HEK293T (cell line): ENCODE measurements at regions not wholly inside any gene's neighbourhood (a gene's known extent, or its start where the extent isn't known, plus 50 kb on each side); places are given as distances from the start of the nearest gene placed in this dataset.

Experiments used
- BHLHE40 ChIP-seq: fragments of 450-650 bp; IDR thresholded peaks from 2 replicates; pipeline ENCODE4 v1.6.1; 2016; ENCODE audit warnings: mild to moderate bottlenecking, moderate library complexity, borderline replicate concordance
- CTBP1 ChIP-seq: fragments of 450-650 bp; IDR thresholded peaks from 2 replicates; pipeline ENCODE4 v1.6.1; 2016; ENCODE audit warnings: borderline replicate concordance
- FOXK2 ChIP-seq: fragments of 450-650 bp; IDR thresholded peaks from 2 replicates; pipeline ENCODE4 v1.6.1; 2016; ENCODE audit warnings: mild to moderate bottlenecking
- NFRKB ChIP-seq: fragments of 450-650 bp; IDR thresholded peaks from 2 replicates; pipeline ENCODE4 v1.6.1; 2016; ENCODE audit warnings: mild to moderate bottlenecking, moderate library complexity
- SP1 ChIP-seq: fragments of 450-650 bp; IDR thresholded peaks from 2 replicates; pipeline ENCODE4 v1.6.1; 2017
- TF ChIP-seq, protein P1 (sequence below): fragments of 450-650 bp; IDR thresholded peaks from 2 replicates; pipeline ENCODE4 v1.6.1; 2016

GRCh38 chr9:18352711-18353110, 121.2 kb upstream of the ADAMTSL1 start:
- TF ChIP-seq CTBP1 (no peak), BHLHE40 (no peak), SP1 (no peak), FOXK2 (no peak), NFRKB (no peak)
- TF ChIP-seq, protein P1, sequence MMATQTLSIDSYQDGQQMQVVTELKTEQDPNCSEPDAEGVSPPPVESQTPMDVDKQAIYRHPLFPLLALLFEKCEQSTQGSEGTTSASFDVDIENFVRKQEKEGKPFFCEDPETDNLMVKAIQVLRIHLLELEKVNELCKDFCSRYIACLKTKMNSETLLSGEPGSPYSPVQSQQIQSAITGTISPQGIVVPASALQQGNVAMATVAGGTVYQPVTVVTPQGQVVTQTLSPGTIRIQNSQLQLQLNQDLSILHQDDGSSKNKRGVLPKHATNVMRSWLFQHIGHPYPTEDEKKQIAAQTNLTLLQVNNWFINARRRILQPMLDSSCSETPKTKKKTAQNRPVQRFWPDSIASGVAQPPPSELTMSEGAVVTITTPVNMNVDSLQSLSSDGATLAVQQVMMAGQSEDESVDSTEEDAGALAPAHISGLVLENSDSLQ, result no peak
